NCI-H446 (cell line): ENCODE measurements at regions not wholly inside any gene's neighbourhood (a gene's known extent, or its start where the extent isn't known, plus 50 kb on each side); places are given as distances from the start of the nearest gene placed in this dataset.

Source experiments
- DNase-seq, 2 experiments: peaks; one replicate each; lab custom pipeline; 2025; lab: John Stamatoyannopoulos, UW

GRCh38 chr5:2240118-2240904 is 357.6 kb upstream of the IRX4 start:
- no peak for DNase-seq

- no peak for DNase-seq
These were observed 356.6 kb upstream of the IRX4 start for GRCh38 chr5:2239201-2239910.

DNA sequence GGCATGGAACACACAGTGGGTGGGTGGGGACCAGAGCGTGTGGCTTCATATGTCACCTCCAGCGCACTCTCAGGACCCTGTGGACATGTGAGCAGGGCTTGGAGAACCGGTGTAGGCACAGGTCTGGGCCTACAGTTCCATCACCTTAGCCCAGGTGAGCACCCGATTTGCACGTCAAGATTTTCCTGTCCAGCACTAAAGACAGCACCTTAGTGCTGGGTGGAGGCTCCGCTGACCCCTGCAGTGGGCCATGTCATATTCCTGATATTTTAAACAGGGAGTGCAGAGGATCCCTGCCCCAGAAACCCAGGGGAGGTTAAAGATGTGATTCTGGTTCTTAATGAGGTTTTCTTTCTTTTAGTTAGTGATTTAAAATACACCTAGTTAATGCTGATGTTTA is 356.0 kb upstream of the IRX4 start:
- no peak for DNase-seq

DNA sequence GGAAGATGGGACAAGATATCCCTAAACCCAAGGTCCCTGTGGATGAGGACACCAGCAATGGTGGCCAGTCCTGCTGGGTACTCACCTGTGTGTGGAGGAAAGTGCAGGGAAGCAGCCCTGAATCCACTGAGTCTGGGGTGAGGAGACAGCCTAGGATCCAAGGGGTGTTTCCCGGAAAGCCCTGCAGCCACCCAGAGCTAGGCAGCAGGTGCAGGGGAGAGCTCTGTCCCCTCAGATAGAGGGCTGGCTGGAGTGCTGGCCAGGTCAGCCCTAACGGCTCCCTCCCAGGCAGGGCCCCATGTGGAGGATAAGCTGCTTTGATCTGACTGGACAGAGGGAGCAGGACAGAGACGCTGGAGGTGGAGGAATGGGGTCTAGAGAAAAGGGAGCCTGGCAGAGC is 344.7 kb upstream of the IRX4 start:
- DNase-seq = no peak

DNA sequence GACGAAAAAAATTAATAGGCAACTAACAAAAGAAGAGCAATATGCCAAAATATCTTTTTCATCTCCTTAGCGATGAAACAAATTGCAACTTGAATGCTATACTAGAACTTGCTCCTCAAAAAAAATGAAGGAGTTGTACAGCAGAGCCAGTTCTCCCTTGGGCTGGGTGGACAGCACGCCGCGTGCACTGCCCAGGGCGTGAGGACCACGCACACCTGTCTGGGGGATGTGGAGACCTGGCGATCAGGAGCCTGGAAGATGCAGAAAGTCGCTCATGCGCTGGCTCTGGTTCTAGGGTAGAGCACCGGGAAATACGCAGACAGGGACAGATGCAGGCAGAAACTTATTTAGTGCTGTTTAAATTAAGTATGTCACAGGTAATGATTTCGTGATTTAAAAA is 342.0 kb upstream of the IRX4 start:
- no peak for DNase-seq

DNA sequence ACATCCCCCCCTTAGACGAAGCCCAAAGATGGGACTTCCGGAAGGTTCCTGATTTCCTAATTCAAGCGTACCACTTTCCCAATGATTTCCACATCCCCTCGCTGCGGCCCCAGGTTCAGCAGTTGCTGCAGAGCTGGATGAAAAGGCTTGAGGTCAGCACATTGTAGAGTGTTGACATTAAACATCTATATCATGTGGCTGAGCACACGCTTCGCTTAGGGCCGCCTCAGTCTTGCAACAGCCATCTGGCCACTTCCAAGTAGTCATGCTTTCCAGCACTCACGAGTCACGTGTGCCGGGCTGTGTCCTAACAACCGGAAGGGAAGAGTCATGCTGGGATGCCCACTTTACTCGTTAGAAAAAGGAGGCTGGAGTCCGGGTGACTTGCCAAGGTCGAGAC is 340.6 kb upstream of the IRX4 start:
- DNase-seq = peak in 1 of 2 experiments; percentile 27

- no peak for DNase-seq
These were observed 339.7 kb upstream of the IRX4 start for GRCh38 chr5:2222246-2222992.

GRCh38 chr5:2221450-2221849 is 338.7 kb upstream of the IRX4 start:
- DNase-seq = no peak

GRCh38 chr5:2220741-2221140 is 338.0 kb upstream of the IRX4 start:
- DNase-seq = no peak

DNA sequence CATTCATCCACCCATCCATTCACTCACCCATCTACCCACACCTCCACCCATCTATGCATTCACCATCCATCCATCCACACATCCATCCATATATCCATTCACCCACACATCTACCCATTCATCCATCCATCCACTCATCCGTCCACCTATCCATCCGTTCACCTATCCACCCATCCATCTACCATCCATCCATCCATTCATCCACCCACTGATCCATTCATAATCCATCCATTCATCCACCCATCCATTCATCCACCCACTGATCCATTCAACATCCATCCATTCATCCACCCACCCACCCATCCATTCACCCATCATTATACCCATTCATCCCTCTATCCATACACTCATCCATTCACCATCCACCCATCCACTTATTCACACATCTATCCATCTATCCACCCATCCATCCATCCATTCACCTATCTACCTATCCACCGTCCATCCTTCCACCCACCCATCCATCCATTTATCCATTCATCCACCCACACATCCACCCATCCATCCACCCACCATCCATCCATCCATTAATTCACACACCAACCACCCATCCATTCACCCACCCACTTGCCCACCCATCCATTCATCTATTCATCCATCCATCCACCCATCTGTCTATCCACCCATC is 336.5 kb upstream of the IRX4 start:
- DNase-seq = no peak

DNA sequence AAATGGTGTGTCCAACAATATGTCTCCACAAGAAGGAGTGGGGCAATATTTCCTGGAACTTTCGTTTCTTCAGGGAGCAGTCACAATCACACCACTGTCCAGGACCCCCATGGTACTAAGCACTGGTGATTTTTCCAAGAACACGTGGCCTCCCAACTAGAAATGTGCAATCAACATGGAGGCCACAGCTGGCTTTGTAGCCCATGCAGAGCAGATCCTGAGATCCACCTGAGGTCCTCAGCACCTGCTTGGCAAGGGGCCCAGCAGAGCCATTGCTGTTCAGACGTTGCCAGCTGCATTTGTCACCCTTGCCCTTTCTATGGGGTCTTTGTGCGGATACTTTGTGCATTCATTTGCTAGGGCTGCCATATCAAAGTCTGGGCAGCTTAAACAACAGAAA is 334.5 kb upstream of the IRX4 start:
- no peak for DNase-seq

DNA sequence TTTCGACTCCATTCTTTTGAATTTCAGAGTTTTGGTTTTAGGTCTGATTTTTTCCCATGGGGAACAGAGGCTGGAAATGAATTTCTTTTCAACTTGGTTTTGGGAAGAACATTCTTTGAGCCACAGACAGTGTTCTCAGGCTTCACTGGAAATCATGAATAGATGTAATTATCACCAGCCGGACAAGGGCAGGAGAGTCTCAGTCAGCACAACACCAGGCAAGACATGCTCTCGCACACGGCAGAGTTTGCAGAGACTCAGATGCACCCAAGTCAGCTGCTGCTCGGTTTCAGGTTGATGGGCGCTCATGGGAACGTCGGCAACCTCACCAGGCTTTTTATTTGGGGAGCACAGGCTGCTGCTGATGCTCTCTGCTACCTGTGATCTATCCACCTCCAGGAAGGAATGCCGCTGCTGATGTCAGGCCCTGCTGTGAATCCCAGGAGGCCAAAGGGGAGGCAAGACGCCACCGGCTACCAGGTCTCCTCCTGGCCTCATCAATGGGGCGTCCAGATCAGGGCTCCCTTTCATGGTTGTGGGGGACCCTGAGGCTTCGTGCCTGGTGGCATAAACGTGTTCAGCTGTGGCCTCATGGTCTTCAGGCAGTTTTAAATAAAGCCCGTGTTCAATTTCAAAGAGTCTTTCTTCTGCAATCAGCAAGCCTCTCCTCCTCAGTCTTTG is 332.3 kb upstream of the IRX4 start:
- DNase-seq = no peak

- DNase-seq = no peak
These were observed 330.5 kb upstream of the IRX4 start for GRCh38 chr5:2213121-2213730.

GRCh38 chr5:2212481-2212880 is 329.8 kb upstream of the IRX4 start:
- DNase-seq = no peak

DNA sequence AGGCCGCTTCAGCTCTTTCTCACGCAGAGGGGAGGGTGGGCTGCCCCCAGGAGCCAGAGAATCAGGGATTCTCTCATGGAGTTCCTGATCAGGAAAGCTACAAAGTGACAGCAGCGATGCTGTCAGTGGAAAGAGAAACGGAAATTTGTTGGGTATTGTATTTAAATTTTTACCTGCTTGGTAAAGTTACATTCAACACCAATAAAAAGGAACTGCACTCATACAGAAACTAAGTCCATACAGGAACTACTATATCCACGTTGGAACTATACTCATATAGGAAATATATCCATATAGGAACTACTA is 325.5 kb upstream of the IRX4 start:
- no peak for DNase-seq

GRCh38 chr5:2207416-2208238 is 324.9 kb upstream of the IRX4 start:
- peak in 1 of 2 experiments; percentile 36 for DNase-seq

- no peak for DNase-seq
These were observed 324.3 kb upstream of the IRX4 start for GRCh38 chr5:2207109-2207399.

GRCh38 chr5:2206293-2207108 is 323.8 kb upstream of the IRX4 start:
- no peak for DNase-seq

- DNase-seq = no peak
These were observed 323.0 kb upstream of the IRX4 start for GRCh38 chr5:2205596-2206226.

DNA sequence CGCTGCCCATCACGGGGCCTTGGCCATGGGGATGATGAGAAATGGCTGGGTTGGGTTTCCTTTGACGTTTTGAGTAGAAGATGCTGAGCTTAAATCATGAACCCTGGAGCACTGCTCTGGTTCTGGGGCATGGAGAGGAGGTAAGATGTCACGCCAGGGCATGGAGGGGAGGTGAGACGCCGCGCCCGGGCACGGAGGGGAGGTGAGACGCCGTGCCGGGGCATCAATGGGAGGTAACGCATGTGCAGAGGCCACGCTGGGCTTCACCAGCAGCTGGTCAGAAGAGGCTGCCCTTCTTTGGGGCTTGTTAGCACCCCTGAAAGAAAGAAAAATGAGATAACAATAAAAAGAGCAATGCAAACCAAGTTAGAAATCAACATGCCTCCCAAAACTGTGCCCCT is 322.5 kb upstream of the IRX4 start:
- DNase-seq = no peak
